ENCODE measurements at regions not wholly inside any gene's neighbourhood (a gene's known extent, or its start where the extent isn't known, plus 50 kb on each side); places are given as distances from the start of the nearest gene placed in this dataset.

DNA sequence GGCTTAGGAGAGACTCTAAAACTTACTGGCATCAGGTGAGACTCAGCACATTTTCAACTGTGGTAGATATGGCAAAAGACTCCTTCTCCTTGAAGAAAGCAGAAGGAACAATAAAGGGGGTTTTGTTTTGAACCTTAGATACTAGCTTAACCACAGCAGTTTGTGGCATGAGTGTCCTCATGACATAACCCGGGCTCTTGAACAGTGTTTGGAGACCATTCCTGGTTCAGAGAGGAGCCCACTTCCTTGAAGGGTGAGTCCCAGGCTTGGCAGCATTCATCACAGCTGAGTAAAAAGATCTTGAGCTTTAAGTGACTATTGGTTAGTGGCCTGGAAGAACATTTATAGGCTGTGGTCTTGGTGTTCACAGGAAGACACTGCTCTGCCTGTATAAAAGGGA lies 154.5 kb upstream of the KDM5D start:
- H3K27me3 ChIP-seq, result no peaks in the 10 kb centered on the region
- H3K27ac ChIP-seq, result no peak overlapping the region
- no peaks in the 10 kb centered on the region for H3K4me1 ChIP-seq
- DNase-seq (no peak), ATAC-seq (no peak)
- no peaks in the 10 kb centered on the region for H3K9me3 ChIP-seq
- no peaks in the 10 kb centered on the region for H3K36me3 ChIP-seq
- H3K4me3 ChIP-seq, result no peak overlapping the region
- TF ChIP-seq, protein P1, sequence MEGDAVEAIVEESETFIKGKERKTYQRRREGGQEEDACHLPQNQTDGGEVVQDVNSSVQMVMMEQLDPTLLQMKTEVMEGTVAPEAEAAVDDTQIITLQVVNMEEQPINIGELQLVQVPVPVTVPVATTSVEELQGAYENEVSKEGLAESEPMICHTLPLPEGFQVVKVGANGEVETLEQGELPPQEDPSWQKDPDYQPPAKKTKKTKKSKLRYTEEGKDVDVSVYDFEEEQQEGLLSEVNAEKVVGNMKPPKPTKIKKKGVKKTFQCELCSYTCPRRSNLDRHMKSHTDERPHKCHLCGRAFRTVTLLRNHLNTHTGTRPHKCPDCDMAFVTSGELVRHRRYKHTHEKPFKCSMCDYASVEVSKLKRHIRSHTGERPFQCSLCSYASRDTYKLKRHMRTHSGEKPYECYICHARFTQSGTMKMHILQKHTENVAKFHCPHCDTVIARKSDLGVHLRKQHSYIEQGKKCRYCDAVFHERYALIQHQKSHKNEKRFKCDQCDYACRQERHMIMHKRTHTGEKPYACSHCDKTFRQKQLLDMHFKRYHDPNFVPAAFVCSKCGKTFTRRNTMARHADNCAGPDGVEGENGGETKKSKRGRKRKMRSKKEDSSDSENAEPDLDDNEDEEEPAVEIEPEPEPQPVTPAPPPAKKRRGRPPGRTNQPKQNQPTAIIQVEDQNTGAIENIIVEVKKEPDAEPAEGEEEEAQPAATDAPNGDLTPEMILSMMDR (IDR thresholded peaks at IDR 0.05), result no peak
- intact Hi-C loops (cut with DNase I), result no loop called here

DNA sequence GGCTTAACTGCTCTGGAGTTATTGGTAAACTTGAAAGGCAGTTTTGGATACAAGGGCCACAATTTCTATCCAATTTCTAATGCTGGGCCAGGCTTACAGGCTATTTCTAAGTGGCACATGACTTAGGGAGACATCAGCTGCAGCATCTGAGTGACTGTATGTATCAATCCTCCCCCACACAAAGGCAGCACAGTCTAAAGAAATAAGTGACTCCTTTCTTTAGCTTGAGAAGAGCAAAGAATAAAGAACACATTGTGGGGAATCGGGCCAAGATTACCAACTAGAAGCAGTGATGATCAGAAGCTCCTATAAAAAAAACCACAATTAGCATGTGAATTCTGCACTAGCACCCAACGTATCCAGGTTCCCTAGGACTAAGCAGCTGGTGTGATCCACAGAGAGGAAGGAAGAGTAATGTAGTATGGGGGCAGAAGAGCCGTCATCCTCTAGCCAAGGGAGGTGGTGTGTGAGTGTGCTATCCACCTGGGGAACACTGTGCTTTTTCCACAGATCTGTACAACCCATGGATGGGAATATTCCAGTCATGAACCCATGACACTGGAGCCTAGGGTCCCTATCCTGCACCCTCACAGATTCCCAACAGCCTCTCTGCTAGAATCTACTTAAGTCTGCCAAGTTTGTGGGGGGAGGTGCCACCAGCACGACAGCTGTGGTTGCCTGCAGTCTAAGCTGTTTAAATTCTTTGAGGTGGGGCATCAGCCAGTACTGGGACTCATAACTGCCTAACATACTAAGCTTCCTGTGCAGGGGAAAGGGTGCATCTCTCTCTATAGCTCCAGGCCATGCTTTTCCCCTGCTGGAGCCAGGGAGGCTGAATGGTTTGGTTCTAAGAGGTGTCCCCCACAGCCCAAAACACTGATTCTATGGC lies 147.8 kb upstream of the KDM5D start:
- TF ChIP-seq, protein P1 (IDR thresholded peaks at IDR 0.05), result no peak
- DNase-seq (no peak), ATAC-seq (no peak)
- intact Hi-C loops (cut with DNase I), result no loop called here
- Histone ChIP-seq H3K4me1 (no peaks in the 10 kb centered on the region), H3K27me3 (no peaks in the 10 kb centered on the region), H3K27ac (no peak overlapping the region), H3K9me3 (no peaks in the 10 kb centered on the region), H3K4me3 (no peak overlapping the region), H3K36me3 (no peaks in the 10 kb centered on the region)

DNA sequence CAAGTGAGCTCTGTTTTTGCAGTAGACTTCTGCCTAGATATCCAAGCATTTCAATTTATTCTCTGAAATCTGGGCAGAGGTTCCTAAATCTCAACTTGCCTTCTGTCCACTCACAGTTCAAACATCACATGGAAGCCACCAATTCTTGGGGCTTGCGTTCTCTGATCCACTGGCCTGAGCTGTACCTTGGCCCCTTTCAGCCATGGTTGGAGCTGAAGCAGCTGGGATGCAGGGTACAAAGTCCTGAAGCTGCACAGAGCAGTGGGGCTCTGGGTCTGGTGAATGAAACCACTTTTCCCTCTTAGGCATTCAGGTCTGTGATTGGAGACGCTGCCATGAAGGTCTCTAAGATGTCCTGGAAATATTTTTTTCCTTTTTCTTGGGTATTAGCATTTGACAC lies 137.6 kb upstream of the KDM5D start:
- Histone ChIP-seq H3K27ac (no peak overlapping the region), H3K36me3 (no peaks in the 10 kb centered on the region), H3K4me1 (no peaks in the 10 kb centered on the region), H3K27me3 (no peaks in the 10 kb centered on the region), H3K4me3 (no peak overlapping the region), H3K9me3 (no peaks in the 10 kb centered on the region)
- intact Hi-C loops (cut with DNase I), result no loop called here
- TF ChIP-seq, protein P1 (IDR thresholded peaks at IDR 0.05), result no peak
- DNase-seq (no peak), ATAC-seq (no peak)

DNA sequence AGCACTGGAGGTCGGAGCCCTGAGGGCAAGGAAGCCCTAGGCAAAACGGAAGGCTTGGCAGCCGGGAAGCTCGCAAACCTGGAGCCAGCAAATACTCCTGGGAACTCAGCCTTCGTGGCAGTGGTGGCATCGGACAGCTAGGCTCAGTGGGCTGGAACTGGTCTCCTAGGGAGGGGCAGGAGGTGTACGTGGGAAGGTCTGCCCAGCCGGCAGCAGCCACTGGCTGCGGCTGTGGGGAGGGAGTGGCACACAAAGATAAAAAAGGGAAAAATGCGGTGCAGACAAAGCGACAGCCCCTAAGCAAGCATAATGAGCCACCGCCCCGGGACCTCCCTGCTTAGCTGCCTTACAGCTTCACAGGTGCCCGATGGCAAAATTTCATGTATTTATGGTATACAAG lies 125.2 kb upstream of the KDM5D start:
- intact Hi-C loops (cut with DNase I), result no loop called here
- TF ChIP-seq, protein P1 (IDR thresholded peaks at IDR 0.05), result no peak
- DNase-seq, result no peak

DNA sequence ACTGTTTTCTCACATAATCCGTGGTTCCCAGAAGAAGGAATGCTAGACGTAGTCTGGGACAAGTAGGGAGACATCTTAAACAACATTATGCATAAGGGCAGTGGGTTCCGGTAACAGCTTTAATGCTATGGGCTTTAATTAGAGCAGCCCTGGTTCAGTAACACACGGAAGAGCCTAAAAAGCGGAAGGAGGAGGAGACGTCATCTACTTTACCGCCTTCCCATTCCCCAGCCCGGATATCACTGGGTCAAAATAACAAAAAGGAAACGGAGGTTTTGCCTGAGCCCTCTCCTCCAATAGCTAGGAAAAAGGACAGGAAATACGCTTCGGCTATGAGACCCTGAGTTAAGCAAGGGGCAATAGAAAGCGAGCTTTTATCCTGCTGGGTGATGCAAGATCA lies 124.8 kb upstream of the KDM5D start:
- no peaks in the 10 kb centered on the region for H3K36me3 ChIP-seq
- no peak overlapping the region for H3K27ac ChIP-seq
- no peaks in the 10 kb centered on the region for H3K27me3 ChIP-seq
- no peak for ATAC-seq
- no peaks in the 10 kb centered on the region for H3K9me3 ChIP-seq
- intact Hi-C loops (cut with DNase I), result no loop called here
- DNase-seq, result no peak
- H3K4me3 ChIP-seq, result no peak overlapping the region
- TF ChIP-seq, protein P1 (IDR thresholded peaks at IDR 0.05), result no peak
- no peaks in the 10 kb centered on the region for H3K4me1 ChIP-seq

More for the DNA sequence above, 125.2 kb upstream of the KDM5D start:
- Histone ChIP-seq H3K4me1 (no peaks in the 10 kb centered on the region), H3K4me3 (no peak overlapping the region), H3K9me3 (no peaks in the 10 kb centered on the region), H3K27ac (no peak overlapping the region), H3K27me3 (no peaks in the 10 kb centered on the region), H3K36me3 (no peaks in the 10 kb centered on the region)
- ATAC-seq, result no peak

All from left lung (tissue), 4 donors.